GM18511 (cell line): ENCODE measurements at regions not wholly inside any gene's neighbourhood (a gene's known extent, or its start where the extent isn't known, plus 50 kb on each side); places are given as distances from the start of the nearest gene placed in this dataset.

Source experiments
- ATAC-seq: cut with Tn5 transposase; IDR thresholded peaks from one replicate; pipeline ENCODE4 v1.9.1; 2021; ENCODE audit warnings: mild to moderate bottlenecking, moderate library complexity; ENCODE audit not compliant: unreplicated experiment

DNA sequence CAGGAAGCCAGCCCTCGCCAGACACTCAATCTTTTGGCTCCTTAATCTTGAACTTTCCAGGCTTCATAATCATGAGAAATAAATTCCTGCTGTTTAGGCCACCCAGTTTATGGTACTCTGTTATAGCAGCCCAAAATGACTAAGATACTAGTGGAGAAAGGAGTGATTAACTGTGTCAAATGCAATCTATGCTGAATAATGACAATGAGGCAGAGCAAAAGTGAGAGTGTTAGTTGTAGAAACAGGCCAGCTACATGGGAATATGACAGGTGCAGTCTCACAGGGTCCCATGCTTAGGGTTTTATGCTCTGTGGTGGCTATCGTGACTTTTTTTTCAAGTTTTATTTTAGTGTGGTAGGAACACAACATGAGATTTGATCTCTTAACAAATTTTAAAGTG, 888.8 kb downstream of the TTLL7 start:
- no peak for ATAC-seq

DNA sequence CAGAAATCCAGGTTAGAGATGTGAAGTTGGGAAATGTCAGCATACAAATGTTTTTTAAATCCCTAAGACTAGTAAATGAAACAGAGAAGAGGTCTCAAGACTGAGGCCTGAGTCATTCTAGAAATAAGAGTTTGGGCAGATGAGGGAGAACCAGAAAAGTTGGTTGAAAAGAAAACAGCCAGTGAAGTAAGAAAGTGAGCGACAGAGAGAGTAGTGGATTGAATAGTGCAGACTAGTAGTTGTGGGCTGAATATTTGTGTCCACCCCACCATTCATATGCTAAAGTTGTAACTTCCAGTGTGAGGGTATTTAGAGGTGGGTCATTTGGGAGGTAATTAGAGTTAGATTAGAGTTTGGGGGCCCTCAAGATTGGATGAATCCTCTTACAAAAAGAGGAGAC, 889.2 kb downstream of the TTLL7 start:
- ATAC-seq: peak; percentile 51

DNA sequence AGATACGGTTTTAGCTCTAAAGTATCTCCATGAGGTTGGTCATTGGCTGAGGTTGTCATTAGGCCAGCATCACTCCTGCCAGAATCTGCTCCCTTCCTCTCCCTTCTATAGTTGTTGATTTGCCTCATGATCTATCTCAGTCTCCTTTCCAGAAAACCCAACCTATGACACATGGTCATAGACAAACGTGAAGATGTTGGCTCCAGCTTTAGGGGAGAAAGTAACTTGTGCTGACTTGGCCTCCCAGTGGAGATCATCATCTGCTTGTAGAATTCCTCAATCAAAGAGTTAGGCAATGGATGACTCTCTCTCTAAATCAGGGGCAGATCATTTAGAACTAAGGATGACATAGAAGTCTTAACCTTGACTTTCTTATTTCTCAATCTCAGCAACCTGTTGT, 894.4 kb downstream of the TTLL7 start:
- ATAC-seq: no peak

DNA sequence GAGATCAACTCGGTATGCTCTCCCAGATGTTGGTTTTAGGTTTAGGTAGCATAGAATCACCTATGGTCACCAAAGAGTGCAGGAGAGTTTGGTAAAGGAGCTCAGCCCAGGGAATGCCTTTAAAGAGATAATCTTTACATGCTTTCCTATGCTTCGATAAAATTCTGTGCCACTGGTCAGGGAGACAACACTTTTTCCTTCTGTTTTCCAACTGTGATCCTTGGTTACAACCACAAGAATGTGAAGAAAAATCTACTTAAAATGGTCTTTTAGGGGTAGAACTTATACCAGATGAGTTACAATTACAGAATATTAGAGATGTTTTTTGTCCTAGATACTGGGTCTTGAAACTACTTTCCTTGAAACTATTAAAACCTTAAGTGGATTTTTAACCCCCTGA, 895.6 kb downstream of the TTLL7 start:
- no peak for ATAC-seq

DNA sequence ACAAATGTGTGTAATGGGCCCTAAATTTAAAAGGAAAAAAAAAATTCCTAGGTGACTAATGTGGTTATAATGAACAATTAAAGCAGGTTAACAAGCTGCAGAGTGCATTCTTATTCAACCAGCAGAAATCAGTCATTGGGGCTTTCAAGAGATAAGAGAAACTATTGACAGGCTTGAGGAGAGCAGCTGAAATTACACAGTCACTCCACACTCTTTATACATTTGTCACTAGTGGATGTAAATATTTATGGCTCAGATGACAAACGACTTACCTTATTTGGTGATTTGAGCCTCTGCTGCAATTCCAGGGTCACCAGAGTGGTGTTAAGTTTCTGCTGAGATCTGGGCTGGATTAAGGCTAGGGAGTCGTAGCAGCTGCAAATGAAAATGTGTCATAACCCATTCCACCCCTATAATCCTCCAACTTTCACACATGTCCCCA, 896.3 kb downstream of the TTLL7 start:
- ATAC-seq: no peak

DNA sequence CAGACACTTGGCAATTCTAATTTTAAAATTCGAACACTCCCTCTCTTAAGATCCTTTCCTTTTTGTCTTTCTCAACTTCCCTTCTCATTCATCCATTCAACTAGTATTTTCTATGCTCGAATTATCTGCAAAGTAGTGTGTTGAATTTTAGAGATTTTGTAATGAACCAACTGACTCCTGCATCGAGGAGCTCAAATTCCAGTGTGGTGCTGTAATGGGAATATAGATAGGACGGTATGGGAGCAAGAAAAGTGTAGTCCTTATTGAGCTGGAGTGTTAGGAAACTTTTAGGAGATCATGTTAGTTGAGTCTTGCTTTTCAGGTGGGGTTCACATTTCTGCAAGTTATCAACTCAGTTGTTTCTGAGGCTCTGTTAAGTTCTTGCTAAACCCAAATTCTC, 897.5 kb downstream of the TTLL7 start:
- no peak for ATAC-seq

DNA sequence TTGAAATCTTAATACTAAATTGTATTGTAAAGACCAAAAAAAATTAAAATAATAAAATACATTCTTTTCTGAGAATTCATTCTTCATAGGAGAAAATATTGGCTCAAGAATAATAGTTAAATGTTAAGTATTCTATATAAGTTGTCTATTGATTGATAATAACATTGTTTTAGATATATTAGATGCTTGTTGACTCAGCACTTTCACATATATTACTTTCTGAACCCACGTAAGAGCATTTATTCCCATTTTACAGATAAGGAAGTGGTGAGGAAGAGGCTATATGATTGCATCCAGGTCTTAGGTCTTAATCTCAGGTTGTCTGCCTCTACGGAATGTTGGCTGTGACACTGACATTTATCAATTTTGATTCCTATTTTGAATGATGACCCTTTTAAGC, 898.8 kb downstream of the TTLL7 start:
- ATAC-seq: no peak

DNA sequence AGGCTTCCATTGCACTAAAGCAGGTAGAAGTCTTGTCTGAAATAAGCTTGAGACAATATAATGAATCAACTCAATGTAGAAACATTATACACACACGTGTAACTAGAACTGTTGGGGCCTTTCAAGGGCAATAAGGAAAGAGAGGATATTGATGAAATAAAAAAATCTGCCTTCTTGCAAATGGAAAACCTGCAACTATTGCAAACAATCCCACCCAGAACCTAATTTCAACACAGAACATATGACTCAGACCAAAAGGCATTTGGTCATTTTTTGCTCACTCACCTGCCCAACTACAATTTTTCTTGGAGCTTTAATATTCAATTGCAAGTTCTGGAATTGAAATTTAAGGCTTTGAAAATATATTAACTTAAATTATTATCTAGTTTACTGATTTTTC, 900.1 kb downstream of the TTLL7 start:
- ATAC-seq: no peak

DNA sequence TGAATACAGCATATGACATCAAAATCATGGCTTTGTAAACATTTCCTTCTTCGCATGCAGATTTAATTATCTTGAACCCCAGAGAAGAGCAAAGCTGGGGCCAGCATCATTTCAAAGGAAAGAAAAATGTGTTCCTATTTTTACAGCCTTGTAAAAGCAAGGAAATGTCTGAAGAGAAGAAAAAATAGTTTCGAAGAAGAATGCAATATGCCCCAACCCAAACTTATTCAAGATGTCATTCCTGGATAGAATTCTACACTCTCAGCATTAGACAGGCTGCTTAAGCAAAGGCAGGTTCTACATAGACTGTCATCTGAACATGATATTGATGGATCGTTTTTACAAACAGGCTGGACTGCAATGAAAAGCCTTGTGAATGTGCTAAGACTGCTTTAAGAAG, 900.8 kb downstream of the TTLL7 start:
- ATAC-seq: no peak

DNA sequence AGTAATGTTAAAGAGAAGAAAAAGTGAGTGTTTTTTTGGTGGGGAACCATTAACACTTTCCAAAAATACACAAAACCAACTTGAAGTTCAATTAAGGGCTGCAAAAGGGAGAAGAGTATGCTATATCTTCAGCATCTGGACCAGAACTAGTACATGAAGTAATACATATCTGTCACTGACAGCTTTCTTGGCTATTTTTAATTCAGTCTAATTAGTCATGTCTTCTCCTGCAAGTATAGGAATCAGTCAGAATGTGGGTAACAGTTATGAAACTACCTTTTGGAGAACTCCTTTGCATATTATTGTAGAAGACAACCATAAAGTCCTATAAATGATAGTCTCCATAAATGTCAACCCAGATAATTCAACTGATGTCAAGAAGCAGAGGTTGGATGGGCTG, 901.2 kb downstream of the TTLL7 start:
- ATAC-seq: no peak

DNA sequence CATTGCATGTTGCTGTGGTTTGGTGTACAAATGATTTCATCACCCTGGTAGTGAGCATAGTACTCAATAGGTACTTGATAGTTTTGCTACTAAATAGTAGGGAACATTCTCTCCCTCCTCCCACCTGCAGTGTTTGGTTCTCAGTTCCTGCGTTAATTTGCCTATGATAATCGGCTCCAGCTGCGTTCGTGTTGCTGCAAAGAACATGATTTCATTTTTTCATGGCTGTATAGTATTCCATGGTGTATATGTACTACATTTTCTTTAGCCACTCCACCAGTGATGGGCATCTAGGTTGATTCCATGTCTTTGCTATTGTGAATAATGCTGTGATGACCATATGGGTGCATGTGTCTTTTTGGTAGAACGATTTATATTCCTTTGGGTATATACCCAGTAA, 903.4 kb downstream of the TTLL7 start:
- ATAC-seq: no peak

DNA sequence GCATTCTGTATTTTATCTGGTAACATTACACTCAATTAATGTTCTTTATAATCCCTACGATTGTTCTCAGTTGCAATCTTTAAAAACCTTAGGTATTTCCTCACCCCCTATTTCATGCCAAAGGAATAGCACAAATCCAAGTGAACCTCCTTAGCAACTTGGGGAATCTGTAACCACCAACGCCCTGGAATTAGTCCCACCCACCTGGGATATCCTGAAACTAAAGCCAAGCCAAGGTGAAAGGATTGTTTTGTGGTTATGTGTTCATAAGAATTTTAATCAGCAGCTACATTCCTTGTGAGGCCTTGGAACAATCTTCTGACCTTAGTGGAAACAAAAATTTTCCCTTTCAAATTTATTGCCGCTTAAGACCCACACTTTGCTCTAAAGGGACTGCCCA, 908.7 kb downstream of the TTLL7 start:
- ATAC-seq: no peak

DNA sequence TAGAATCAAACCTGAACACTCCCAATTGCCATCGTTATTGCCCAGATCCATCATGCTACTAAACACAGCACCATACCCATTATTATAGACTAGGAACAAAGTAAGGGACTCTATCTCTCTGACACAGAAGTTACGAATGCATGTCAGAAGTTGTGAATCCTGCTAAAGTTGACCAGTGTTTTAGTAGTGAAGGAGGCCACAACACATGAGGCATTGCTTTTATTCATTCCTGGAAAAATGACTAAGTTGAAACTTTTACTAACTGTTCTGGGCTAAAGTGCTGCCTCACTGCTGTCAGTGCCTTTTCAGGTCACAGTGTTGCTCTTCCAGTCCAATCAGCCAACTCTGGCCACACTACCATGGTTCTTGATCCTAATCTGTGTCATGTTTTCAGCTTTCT, 911.1 kb downstream of the TTLL7 start:
- no peak for ATAC-seq

DNA sequence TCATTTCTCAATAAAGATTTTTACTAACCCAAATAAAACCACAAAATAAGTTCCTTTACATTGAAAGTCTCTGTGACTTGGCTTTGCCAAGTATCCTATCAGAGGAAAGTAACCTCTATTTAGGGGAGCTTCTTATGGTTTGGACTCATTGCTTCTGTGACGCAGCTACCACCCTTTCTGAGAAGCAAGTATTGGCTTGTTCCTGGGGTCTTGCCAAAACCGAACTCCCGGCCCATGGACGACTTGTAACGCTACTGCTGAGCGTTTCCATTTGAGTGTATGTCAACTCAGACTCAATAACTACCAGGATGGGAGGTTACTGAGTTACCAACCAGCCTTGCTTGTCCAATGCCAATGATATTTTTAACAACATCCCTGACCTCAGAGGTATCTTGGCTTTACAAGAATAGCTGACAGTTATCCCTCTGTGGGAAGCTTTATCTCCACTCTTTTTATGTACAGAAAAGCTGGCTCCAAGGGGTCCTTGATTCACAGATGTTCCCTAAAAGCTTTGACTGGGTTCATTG, 911.9 kb downstream of the TTLL7 start:
- ATAC-seq: no peak

DNA sequence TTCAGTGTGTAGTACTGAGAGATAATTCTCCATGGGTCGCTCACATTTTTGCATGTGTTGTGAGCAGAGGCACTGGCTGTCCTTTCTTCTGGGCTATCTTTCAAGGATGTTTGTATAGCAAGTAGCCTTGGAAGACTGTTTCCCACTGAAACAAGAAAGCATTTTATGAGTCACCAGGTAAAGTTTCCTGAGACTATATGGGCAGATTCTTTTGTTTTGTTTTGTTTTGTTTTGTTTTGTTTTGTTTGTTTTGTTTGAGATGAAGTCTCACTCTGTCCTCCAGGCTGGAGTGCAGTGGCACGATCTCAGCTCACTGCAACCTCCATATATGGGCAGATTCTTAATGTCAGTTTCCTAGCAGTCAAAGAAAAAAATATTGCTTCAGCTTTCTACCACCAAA, 912.6 kb downstream of the TTLL7 start:
- ATAC-seq: no peak

DNA sequence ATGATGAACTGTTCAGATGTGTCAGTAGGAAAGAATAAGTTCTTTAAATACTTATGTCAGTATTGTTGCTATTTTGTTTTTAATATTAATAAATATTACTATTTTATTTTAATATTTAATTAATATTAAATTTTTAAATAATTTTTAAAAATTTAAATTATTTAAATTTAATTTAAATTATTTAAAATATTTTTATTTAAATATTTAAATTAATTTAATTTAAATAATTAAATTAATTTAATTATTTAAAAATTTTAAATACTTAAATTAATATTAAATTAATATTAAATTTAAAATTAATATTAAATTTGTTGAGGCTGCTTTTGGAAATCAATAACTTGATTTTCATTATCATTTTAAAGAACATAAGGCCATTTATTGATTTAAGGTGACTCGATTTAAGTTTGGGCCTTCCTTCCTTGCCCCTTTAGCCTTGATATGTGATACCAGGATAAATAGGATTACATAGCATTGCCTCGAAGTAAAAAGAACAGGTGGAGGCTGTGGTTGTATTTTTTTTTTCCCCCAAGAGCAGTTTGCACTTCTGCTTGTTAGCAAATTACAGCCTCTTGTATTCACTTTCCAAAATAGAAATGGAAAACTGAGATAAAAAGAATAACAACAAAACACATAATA, 915.2 kb downstream of the TTLL7 start:
- no peak for ATAC-seq

DNA sequence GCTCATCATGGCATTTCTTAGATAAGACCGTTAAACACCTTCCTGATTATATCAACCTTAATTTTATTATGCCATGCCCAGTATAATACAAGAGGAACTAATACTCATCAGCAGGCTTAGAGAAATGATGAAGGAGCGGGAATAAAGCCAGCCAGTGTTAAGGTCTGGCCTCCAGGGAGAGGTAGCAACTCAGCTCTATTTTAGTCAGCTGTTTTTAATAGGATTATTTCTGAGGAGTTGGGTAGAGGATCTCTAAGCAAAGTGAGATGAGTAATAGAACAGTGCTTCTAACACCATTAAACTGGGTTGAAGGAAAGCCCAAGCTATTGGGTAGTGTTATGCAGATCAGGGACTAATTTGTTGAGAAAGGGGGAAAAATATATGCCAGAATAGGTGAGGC, 921.5 kb downstream of the TTLL7 start:
- ATAC-seq: no peak

DNA sequence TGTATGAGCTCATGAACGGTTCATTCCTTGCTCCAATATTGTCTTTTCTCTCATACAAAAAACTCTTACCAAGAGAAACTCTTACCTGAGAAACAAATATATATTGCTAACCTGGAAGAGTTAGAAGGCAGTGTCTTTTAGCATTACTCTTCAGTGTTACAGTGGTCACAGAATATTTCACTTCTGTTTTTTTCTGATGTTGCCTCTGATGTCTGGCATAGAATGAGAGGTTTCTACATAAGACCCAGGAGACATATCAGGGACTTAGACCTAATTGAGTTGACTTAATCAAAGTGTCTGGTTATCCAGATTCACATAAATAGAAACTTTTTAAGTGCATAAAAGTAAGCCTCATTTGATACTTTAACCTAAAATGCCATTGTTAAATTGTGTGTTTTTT, 923.8 kb downstream of the TTLL7 start:
- ATAC-seq: no peak

DNA sequence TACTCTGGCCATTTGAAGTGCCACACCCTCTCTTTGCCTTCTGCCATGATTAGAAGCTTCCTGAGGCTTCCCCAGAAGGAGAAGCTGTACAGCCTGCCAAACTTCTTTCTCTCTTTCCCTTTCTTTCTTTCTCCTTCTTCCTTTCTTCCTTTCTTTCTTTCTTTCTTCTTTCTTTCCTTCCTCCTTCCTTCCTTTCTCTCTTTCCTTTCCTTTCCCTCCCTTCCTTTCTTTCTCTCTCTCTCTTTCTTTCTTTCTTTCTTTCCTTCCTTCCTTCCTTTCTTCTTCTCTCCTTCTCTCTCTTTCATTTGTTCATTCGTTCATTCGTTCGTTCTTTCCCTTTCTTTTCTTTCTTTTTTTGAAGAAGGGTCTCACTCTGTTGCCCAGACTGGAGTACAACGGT, 931.0 kb downstream of the TTLL7 start:
- no peak for ATAC-seq

DNA sequence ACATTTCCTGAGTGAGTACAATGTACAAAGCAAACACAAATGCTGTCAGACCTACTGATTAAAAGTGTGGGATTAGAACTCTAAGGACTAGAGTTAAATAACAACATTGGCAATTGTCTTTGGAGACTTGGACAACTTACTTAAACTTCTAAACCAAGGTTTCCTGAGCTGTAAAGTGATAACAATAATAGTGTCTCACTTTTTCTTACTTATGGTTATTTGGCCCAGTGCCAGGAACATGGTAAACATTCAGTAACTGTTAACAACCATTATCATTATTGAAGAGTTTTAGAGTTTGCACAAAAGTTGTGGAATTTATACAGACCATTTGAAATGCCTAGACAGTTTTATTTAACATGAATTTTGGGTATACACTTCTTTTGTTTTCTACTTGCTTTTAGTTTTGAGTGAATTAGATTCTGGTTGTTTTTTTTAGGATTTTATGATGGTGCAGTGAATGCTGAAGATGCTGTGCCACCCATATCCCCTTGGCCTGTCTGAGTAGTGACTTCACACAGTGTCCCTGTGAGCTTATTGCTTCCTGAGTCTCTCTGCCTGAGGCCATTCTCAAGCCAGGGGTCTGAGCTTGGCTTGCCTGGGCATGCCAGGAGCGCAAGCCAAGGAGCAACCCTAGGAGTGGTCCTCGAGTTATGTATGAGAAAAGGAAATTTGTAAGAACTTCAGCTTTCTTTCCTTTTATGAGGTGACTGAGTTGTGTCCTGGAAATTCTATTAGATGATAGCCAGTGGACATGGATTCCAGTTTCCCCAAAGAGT, 932.8 kb downstream of the TTLL7 start:
- no peak for ATAC-seq

DNA sequence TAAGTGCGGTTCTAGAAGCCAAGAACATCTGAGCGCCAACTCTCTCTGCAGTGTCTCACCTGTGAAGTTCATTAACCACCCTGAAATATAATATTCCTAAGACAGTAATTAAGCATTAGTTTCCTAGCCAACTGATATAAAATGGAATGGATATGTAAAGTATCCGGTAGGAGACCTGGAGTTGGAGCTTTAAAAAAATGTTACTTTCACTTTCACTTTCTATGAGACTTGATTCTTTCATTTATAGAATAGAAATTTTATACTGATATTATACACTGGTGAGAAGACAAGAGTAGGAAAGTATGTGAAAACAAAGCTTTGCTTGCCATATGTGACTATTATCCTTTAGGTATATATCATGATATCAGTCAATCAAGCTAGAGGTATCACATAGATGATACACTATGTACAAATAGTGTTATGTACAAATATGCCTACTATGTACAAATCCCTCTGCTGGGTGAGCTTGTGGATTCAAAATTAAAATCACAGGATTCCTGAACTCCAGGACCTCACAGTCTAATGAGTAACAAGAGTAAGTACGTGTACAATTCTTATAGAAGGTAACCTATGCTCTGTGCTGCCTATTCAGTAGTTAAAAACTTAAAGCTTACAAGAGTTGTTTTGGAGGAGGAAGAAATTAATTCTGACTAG, 934.2 kb downstream of the TTLL7 start:
- no peak for ATAC-seq
